ENCODE measurements at regions not wholly inside any gene's neighbourhood (a gene's known extent, or its start where the extent isn't known, plus 50 kb on each side); places are given as distances from the start of the nearest gene placed in this dataset.

GRCh38 chr9:27771803-27772545, 198.7 kb upstream of the C9orf72 start:
- ATAC-seq (no peak), DNase-seq (ENCODE audit: low spot score) (no peak), FAIRE-seq (no peak)
- H2AFZ ChIP-seq (ENCODE audit: low read length), result no peak overlapping the region
- H4K20me1 ChIP-seq (ENCODE audit: insufficient read depth, low read length), result no peaks in the 10 kb centered on the region
- CTCF ChIA-PET (ENCODE audit: low intra/inter-chr PET ratio, low total read pairs), result no interaction called here
- H3K9me3 ChIP-seq (ENCODE audit: low read length), result no peaks in the 10 kb centered on the region
- H3K9ac ChIP-seq (ENCODE audit: insufficient read depth, low read depth, low read length), result no peak overlapping the region
- in situ Hi-C loops (cut with HindIII; ENCODE audit: extremely low pct_ligation_motif_present, low pct_unique_long_range_greater_than_20kb) (no loop called here), intact Hi-C loops (cut with micrococcal nuclease; ENCODE audit: unreplicated experiment) (no loop called here)
- H3K79me2 ChIP-seq (ENCODE audit: insufficient read depth, low read length), result no peaks in the 10 kb centered on the region
- WGBS (ENCODE audit: low lambda C conversion rate), result 10% methylated on average over 4 of the region's 4 CpGs
- BruUV-seq (replicated peaks), result no TSS peak
- H3K4me1 ChIP-seq (ENCODE audit: insufficient read depth, low read length), result no peaks in the 10 kb centered on the region
- no peaks in the 10 kb centered on the region for H3K27me3 ChIP-seq (ENCODE audit: control insufficient read depth in 1 of 2, insufficient read depth in 2 of 2, low read length in 2 of 2)
- no peak overlapping the region for H3K4me3 ChIP-seq (replicated peaks in 1 of 3; ENCODE audit: insufficient read depth in 1 of 3, low read depth in 2 of 3, low read length in 3 of 3)
- POLR2A ChIA-PET, result no interaction called here
- no peak overlapping the region for H3K4me2 ChIP-seq (ENCODE audit: low read depth, low read length)
- no peak overlapping the region for H3K27ac ChIP-seq (ENCODE audit: extremely low read length, insufficient read depth, low read length)
- no peaks in the 10 kb centered on the region for H3K36me3 ChIP-seq (replicated peaks in 1 of 2; ENCODE audit: control insufficient read depth in 1 of 2, insufficient read depth in 2 of 2, low read length in 2 of 2)
- TF ChIP-seq RBM39 (IDR thresholded peaks at IDR 0.05; ENCODE audit: low read depth, low read length, poor library complexity, severe bottlenecking) (no peak), MEIS1 (CRISPR knock-in tag; IDR thresholded peaks at IDR 0.05; ENCODE audit: borderline replicate concordance) (no peak), ZNF782 (CRISPR knock-in tag; IDR thresholded peaks at IDR 0.05; ENCODE audit: borderline replicate concordance) (no peak), ZGPAT (CRISPR knock-in tag; IDR thresholded peaks at IDR 0.05) (no peak), NBN (conservative IDR thresholded peaks at IDR 0.05) (no peak)
